ENCODE measurements at regions not wholly inside any gene's neighbourhood (a gene's known extent, or its start where the extent isn't known, plus 50 kb on each side); places are given as distances from the start of the nearest gene placed in this dataset.

DNA sequence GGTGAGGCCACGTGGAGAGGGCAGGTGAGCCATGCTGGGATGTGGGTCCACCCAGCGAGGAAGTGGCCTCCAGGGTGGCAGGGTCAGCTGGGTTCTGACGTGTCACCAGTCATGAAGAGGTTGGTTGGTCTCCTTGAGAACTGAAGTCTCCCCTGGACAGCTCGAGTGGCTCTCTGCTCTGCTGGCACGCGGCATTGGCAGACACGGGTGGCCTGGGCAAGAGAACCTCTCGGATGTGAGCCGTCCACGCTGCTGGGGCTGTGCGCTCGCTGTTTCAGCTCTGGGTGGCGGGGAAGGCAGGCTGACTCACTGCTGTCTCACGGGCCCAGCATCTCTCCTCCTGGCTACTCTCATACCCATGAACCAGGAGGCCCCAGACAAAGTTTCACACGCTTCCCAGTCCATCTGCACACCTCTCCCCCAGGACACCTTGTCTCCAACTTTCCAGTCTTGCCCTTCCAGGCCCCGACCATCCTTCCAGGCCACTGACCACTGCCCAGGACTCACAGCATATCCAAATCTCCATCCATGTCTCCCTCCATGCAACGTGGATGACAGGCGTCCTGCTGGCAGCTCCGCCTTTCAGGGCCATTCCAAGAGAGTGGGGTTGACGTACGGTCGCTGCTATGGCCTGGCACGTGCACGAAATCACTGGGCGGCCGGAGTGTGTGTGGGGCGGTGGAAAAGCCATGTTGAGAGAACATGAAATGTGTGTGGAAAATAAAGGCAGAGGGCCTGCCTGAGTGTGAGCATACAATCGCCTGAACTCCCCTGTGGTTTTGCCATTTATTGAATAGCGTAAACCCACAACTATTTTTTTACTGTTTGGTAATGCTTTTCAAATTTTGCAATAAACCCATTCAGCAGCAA is 145.0 kb upstream of the COL5A1 start:
- H3K27me3 ChIP-seq (replicated peaks; ENCODE audit: insufficient read depth) = peaks cover 6% of the 10 kb centered on the region
- no peaks in the 10 kb centered on the region for H3K9me3 ChIP-seq
- no peaks in the 10 kb centered on the region for H3K36me3 ChIP-seq
- no peak for DNase-seq (ENCODE audit: low spot score)
- intact Hi-C loops (cut with DNase I) = no loop called here
- no peaks in the 10 kb centered on the region for H3K4me1 ChIP-seq (replicated peaks)
- WGBS = 83% methylated on average over 29 of the region's 29 CpGs
- TF ChIP-seq POLR2A (IDR thresholded peaks at IDR 0.05) = no peak
- TF ChIP-seq, protein P1, sequence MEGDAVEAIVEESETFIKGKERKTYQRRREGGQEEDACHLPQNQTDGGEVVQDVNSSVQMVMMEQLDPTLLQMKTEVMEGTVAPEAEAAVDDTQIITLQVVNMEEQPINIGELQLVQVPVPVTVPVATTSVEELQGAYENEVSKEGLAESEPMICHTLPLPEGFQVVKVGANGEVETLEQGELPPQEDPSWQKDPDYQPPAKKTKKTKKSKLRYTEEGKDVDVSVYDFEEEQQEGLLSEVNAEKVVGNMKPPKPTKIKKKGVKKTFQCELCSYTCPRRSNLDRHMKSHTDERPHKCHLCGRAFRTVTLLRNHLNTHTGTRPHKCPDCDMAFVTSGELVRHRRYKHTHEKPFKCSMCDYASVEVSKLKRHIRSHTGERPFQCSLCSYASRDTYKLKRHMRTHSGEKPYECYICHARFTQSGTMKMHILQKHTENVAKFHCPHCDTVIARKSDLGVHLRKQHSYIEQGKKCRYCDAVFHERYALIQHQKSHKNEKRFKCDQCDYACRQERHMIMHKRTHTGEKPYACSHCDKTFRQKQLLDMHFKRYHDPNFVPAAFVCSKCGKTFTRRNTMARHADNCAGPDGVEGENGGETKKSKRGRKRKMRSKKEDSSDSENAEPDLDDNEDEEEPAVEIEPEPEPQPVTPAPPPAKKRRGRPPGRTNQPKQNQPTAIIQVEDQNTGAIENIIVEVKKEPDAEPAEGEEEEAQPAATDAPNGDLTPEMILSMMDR (IDR thresholded peaks at IDR 0.05) = no peak
- no peak for TF ChIP-seq POLR2AphosphoS5 (IDR thresholded peaks at IDR 0.05)
- no peak overlapping the region for H3K27ac ChIP-seq
- no peak overlapping the region for H3K4me3 ChIP-seq

DNA sequence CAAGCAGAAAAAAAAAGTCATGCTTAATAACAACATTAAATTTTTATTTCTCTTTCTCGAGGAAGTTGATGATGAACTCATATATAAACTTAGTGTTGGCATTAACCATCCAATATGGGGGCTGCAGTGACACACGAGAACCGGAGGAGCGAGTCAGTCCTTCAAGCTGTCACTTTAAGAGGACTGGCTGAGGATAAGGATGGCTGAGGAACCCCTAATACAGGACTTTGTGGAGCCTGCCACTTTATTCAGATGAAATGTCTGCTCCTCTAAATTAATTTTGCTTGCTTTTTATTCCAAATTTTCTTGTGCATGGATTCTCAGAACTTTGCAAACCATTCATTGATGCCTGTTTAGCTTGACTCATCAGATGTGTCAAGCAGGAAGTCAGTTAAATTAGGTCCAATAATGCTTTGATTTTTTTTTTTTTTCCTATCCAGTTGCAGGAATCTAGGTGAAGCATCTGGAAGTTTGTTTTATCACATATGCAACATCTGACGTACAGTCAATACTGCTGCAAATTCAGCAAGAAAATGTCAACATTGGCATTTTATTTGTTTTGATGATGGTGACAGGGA is 144.2 kb upstream of the COL5A1 start:
- H3K27me3 ChIP-seq (replicated peaks; ENCODE audit: insufficient read depth) = peaks cover 12% of the 10 kb centered on the region
- no peak for DNase-seq (ENCODE audit: low spot score)
- H3K4me3 ChIP-seq = no peak overlapping the region
- intact Hi-C loops (cut with DNase I) = no loop called here
- TF ChIP-seq, protein P1 (IDR thresholded peaks at IDR 0.05) = no peak
- TF ChIP-seq POLR2A (IDR thresholded peaks at IDR 0.05) = no peak
- TF ChIP-seq POLR2AphosphoS5 (IDR thresholded peaks at IDR 0.05) = no peak
- no peaks in the 10 kb centered on the region for H3K36me3 ChIP-seq
- H3K27ac ChIP-seq = no peak overlapping the region
- 52% methylated on average over 5 of the region's 5 CpGs for WGBS
- no peaks in the 10 kb centered on the region for H3K4me1 ChIP-seq (replicated peaks)
- no peaks in the 10 kb centered on the region for H3K9me3 ChIP-seq

- no peaks in the 10 kb centered on the region for H3K36me3 ChIP-seq
- no peak overlapping the region for H3K27ac ChIP-seq
- peaks cover 17% of the 10 kb centered on the region for H3K27me3 ChIP-seq (replicated peaks; ENCODE audit: insufficient read depth)
- intact Hi-C loops (cut with DNase I) = no loop called here
- WGBS = 91% methylated on average over 1 of the region's 1 CpG
- TF ChIP-seq POLR2A (IDR thresholded peaks at IDR 0.05) = no peak
- TF ChIP-seq, protein P1 (IDR thresholded peaks at IDR 0.05) = no peak
- TF ChIP-seq POLR2AphosphoS5 (IDR thresholded peaks at IDR 0.05) = no peak
- no peaks in the 10 kb centered on the region for H3K4me1 ChIP-seq (replicated peaks)
- H3K9me3 ChIP-seq = no peaks in the 10 kb centered on the region
- DNase-seq (ENCODE audit: low spot score) = no peak
- H3K4me3 ChIP-seq = no peak overlapping the region
Observed at GRCh38 chr9:134498814-134499166, 142.8 kb upstream of the COL5A1 start.

DNA sequence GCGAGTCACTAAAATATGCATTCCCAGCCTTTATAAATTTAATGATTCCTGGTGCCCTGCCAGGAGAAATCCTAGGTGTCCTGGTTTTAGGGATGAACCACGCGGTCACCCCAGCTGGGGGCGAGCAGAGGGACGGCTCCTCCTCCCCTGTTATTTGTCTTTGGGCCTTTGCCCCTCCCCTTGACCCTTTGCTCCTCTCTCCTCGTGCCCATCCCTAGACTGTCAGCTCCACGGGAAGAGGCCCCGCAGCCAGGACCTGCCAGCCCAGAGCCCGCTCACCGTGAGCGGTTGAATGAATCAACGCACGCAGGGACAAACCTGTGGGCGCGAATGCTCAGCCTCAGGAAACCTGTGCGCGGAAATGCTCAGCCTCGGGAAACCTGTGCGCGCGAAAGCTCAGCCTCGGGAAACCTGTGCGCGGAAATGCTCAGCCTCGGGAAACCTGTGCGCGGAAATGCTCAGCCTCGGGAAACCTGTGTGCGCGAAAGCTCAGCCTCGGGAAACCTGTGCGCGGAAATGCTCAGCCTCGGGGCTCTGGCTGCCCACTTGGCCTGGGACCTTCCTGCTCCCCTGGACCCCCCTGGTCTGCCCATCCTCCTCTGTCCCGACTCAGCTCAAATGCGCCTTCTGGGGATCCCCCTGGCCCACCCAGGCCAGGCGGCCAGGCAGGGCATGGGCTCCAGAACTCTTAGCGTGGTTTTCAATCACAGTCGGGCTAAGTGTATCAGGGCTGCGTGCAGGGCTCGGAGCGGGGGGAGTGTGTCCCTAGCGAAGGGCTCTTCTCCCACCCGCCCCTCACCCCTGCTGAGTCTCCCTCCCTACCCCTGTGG is 140.5 kb upstream of the COL5A1 start:
- intact Hi-C loops (cut with DNase I) = no loop called here
- no peaks in the 10 kb centered on the region for H3K36me3 ChIP-seq
- TF ChIP-seq, protein P1 (IDR thresholded peaks at IDR 0.05) = no peak
- TF ChIP-seq POLR2AphosphoS5 (IDR thresholded peaks at IDR 0.05) (no peak), POLR2A (IDR thresholded peaks at IDR 0.05) (no peak)
- no peak overlapping the region for H3K4me3 ChIP-seq
- WGBS = 17% methylated on average over 40 of the region's 44 CpGs
- peaks cover 17% of the 10 kb centered on the region for H3K27me3 ChIP-seq (replicated peaks; ENCODE audit: insufficient read depth)
- H3K9me3 ChIP-seq = no peaks in the 10 kb centered on the region
- H3K27ac ChIP-seq = no peak overlapping the region
- DNase-seq (ENCODE audit: low spot score) = no peak
- H3K4me1 ChIP-seq (replicated peaks) = no peaks in the 10 kb centered on the region

Measured in prostate gland (tissue), 2 donors.